Stimulated activated CD4-positive, alpha-beta T cell treated with anti-CD3 and anti-CD28 coated beads, TNF-alpha, amount 100 ng/mL, for 1 hour (primary cell): ENCODE measurements at regions not wholly inside any gene's neighbourhood (a gene's known extent, or its start where the extent isn't known, plus 50 kb on each side); places are given as distances from the start of the nearest gene placed in this dataset.
"Not testable (repeated sequence)": the region's sequence is repeated elsewhere in the genome, so short reads cannot be mapped to it uniquely, and the experiment has no call there.

Source experiments
- DNase-seq, 3 donors: peaks; one replicate each; pipeline ENCODE4 v3.0.0-alpha.2; 2020; ENCODE audit warnings: low read depth in 3 of 3, low spot score in 1 of 3

- no peak for DNase-seq
These were observed 163.9 kb upstream of the NT5E start for GRCh38 chr6:85285934-85286333.

- no peak for DNase-seq
These were observed 164.8 kb upstream of the NT5E start for GRCh38 chr6:85285114-85285513.

GRCh38 chr6:85283436-85283835, 166.4 kb upstream of the NT5E start:
- no peak for DNase-seq

GRCh38 chr6:85278466-85279035, 171.3 kb upstream of the NT5E start:
- no peak for DNase-seq

- DNase-seq = not testable (repeated sequence)
These were observed 173.9 kb upstream of the NT5E start for GRCh38 chr6:85276026-85276425.

GRCh38 chr6:85275338-85275985, 174.4 kb upstream of the NT5E start:
- DNase-seq = no peak

- no peak for DNase-seq
These were observed 176.0 kb upstream of the NT5E start for GRCh38 chr6:85273870-85274269.

GRCh38 chr6:85273046-85273445, 176.8 kb upstream of the NT5E start:
- DNase-seq = no peak

GRCh38 chr6:85272592-85272991, 177.3 kb upstream of the NT5E start:
- no peak for DNase-seq

GRCh38 chr6:85262621-85263020, 187.3 kb upstream of the NT5E start:
- no peak for DNase-seq

GRCh38 chr6:85261271-85261670, 188.6 kb upstream of the NT5E start:
- DNase-seq = no peak

- DNase-seq = no peak
These were observed 194.2 kb upstream of the NT5E start for GRCh38 chr6:85255661-85256060.

GRCh38 chr6:85252552-85252951, 197.3 kb upstream of the NT5E start:
- no peak for DNase-seq

- no peak for DNase-seq
These were observed 197.8 kb upstream of the NT5E start for GRCh38 chr6:85252085-85252484.

- DNase-seq = no peak
These were observed 198.6 kb upstream of the NT5E start for GRCh38 chr6:85251300-85251699.

GRCh38 chr6:85250586-85251220, 199.2 kb upstream of the NT5E start:
- no peak for DNase-seq

- DNase-seq = no peak
These were observed 204.9 kb upstream of the NT5E start for GRCh38 chr6:85245004-85245403.

- DNase-seq = no peak
These were observed 208.3 kb upstream of the NT5E start for GRCh38 chr6:85241498-85242052.

- DNase-seq = no peak
These were observed 209.0 kb upstream of the NT5E start for GRCh38 chr6:85240787-85241385.

- no peak for DNase-seq
These were observed 212.4 kb upstream of the NT5E start for GRCh38 chr6:85237478-85237877.

- no peak for DNase-seq
These were observed 213.2 kb upstream of the NT5E start for GRCh38 chr6:85236636-85237035.

GRCh38 chr6:85227345-85227744, 222.5 kb upstream of the NT5E start:
- DNase-seq = not testable (repeated sequence)
